GM18502 (cell line): ENCODE measurements at regions not wholly inside any gene's neighbourhood (a gene's known extent, or its start where the extent isn't known, plus 50 kb on each side); places are given as distances from the start of the nearest gene placed in this dataset.
"Not testable (repeated sequence)": the region's sequence is repeated elsewhere in the genome, so short reads cannot be mapped to it uniquely, and the experiment has no call there.

Experiments
- ATAC-seq: cut with Tn5 transposase; IDR thresholded peaks from one replicate; pipeline ENCODE4 v1.9.1; 2021; ENCODE audit warnings: mild to moderate bottlenecking; ENCODE audit not compliant: unreplicated experiment, poor library complexity

DNA sequence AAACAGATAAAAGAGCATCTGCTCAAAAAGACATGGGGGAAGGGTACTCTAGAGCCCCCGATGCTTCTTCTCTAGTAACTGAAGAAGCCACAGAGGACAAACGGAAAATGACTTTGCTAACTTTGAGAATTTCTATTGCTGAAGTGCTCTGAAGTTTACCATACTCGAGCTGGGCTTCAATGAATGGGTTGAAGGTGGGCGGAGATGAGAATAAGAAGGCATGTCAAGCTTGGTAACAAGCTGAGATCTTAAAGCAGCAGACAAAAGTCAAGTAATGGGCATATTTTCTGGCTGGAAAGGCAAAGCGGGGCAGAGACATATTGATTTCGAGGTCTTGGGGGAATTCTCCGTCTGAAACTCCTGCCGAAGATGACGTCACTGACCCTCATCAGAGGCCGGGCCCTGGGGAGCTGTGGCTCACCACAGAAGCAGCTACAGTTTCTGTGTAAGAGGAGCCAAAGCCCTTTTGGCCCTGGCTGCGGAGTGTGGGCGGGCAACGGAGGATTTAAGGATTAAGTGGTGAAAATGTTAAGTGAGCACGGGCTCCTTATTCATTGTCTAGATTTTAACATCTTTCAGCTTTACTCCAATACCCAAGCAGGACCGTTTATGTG is 115.8 kb upstream of the SLIT3 start:
- no peak for ATAC-seq

GRCh38 chr5:169415948-169416347 is 115.0 kb upstream of the SLIT3 start:
- no peak for ATAC-seq

DNA sequence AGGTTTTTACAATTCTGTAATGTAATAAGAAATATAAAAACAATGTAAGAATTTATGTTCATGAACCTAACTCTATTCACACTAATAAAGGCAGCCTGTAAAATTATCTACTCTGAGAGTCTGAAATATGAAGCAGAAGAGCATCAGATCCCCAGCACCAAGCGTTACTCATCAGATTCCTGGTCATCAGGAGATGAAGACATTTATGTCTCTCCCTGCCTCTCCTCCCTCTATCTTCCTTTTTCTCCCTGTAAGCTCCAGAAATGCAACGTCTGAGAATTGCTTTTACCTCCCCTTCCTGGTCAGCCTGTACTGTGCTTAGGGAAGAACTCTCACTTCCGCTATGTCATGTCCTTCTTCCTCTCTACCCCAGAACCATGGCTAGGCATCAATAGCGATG is 114.4 kb upstream of the SLIT3 start:
- no peak for ATAC-seq

DNA sequence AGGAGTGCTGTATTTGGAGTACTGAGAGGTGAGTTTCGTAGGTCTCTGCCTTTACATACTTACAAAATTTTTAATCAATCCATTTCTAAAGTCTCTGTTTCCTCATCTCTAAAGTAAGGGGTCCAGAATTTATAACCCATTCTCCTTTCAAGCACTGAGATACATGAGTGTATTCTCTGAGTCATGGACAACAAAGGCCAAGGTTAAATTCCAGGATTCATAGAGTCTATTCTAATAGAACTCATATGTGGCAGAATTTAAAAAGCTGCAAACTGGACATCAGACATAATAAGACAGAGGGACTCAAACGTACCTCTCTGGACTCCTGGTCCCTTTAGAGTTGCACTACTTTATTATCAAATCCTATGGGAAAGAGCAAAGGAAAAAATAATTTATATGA is 112.5 kb upstream of the SLIT3 start:
- ATAC-seq, result no peak

DNA sequence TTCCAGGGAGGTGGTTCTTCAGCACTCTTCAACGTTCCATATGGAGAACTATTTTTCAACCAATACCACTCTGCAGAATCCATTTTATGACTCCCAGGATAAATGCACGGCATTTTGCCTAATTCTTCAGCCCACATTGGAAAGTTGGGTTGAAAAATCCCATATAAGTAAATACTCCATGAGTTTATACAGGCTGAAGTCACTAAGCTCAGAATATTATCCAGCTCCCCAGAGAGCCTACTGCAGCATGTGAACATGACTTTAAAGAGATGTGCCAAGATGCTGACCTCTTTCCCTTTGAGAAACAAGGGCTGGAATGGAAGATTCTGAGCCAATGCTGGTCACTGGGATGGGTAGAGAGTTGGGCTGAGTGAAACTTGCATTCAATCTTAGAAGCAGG is 111.9 kb upstream of the SLIT3 start:
- no peak for ATAC-seq

GRCh38 chr5:169411786-169412430 is 111.0 kb upstream of the SLIT3 start:
- ATAC-seq, result no peak

DNA sequence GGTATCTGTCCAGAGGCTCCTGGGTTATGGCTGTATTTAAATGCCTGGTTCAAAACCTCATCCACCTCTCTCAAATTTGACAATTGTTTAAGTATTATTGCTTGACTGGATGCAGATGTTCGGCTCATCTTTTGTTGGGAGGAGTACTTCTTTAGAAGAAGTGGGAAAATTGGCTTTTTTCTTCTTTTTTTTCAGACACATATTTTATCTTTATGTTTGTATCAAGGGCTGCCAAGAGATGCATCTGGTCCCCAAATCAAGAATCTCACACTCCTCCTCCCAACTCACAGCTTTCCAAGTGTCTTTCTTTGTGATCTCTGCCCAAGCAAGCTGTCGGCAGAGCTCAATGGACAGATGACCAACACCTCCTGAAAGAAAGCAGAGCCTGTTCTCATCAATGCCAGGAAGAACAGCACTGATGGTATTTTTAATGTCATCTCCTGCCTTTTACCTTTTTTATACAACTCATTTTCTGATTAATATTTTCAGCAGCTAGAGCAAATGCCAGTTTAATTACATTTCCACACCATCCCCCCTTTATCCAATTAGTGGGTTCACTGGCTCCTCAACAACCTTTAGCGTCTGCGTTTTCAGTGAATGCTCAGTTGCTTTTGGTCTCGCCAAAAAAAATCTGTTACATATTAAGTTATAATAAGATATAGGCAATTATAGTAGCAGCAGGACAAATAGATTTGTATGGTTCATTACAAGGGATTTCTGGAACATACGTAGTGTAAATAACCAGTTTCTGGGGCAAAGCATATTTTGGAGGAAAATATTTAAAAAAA is 110.3 kb upstream of the SLIT3 start:
- ATAC-seq, result no peak

DNA sequence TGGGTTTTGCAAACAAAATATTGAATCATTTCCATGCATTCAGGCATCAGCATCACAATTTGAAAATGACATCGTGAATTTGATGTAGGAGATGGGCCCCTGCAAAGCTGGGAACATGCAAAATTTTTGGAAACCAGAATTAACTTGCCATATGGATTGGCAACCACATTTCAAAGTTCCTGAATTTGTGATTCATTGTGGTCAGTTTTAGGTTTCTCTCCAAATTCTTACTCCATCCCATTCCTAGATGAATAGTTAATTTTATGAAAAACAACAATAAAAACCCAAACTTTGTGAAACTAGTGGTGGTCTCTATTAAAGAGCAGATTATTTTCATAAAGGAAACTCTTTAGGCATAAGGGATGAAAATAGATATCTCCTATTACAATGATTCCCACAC is 107.8 kb upstream of the SLIT3 start:
- ATAC-seq, result no peak

- no peak for ATAC-seq
Observed at GRCh38 chr5:169408171-169408570, 107.2 kb upstream of the SLIT3 start.

DNA sequence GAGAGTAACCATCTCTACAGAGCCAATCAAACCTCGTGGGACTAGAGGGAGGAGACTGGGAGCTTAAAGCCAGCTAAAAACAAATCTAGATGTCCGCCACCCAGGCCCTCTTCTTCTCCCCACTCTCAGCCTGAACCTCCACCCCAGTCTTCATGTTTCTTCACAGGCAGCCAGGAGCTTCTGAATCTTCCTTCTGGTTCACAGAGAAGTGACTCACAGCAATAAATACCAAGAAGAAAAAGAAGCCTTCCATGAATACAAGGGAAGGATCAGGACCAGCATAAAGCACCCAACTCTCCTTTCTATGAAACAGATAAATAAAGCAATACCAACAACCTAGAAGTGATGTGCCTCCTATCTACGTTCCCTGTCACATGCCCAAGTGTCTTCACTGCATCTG is 103.3 kb upstream of the SLIT3 start:
- no peak for ATAC-seq

GRCh38 chr5:169398515-169398914 is 97.6 kb upstream of the SLIT3 start:
- ATAC-seq, result no peak

DNA sequence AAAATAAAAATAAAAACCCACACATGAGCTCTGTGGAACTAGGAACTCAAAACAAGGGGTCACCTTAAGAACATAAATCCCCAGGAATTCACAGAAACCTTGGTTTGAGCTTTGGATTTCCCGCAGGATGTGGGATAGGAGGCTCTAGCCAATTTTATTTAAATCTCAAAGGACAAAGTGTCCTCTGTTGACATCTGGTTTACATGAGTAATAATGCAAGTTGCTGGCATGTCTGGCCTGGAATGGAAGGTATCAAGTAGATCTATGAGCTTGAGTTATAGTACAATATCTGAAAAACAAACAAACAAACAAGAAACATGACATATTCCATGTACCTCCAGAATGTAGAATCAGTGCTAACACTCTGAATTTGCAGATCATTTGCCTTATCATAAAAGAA is 94.2 kb upstream of the SLIT3 start:
- no peak for ATAC-seq

DNA sequence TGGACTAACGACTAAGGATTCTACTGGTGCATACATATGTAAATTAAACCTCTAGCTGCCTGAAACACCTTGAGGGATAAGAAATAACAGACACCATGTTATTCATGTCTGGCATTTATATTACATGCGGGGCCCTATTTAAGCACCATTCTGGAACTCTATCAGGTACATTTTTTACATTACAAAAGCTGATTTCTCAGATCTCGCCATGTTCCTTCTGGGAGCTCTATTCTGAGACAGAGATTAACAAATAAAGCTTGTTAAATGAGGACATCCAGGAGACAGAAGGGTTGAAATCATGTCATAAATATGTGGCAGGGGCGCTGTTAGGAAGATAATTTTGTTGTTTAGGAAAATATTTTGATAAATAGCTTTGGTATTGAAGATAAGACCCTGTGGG is 93.4 kb upstream of the SLIT3 start:
- no peak for ATAC-seq

GRCh38 chr5:169393907-169394306 is 93.0 kb upstream of the SLIT3 start:
- no peak for ATAC-seq

DNA sequence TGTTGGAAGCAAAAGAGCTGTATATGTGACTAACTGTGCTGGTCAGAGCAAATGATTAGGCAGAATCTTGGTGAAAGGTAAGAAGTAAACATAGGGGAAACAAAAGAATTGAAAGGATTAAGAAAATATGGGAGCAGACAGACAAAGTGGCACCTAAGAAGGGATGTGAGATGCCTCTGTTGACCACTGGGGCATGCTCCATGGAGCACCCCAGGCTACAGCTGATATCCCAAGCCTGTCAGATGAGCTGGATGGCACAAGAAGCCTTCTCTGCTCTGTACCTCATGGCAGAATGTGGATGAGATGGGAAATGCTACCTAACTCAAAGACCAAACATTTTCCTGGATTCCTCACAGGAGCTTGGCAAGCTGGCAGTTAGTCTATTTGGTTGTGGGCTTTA is 89.3 kb upstream of the SLIT3 start:
- no peak for ATAC-seq

DNA sequence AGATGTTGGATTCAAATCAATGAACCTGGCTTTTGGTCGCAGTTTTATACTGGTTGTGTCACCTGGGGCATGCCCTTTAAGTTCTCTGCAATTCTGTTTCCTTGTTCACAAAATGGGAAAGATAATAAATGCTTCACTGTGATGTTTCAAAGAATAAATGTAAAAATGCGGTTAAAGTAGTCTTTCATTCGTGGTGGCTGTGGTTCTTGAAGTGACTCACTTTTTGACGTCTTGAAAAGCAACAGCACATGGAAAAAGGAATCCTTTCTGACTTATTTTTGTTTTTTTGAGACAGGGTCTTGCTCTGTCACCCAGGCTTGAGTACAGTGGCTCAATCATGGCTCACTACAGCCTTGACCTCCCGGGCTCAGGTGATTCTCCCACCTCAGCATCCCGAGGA is 88.4 kb upstream of the SLIT3 start:
- ATAC-seq, result no peak

GRCh38 chr5:169385636-169386035 is 84.7 kb upstream of the SLIT3 start:
- no peak for ATAC-seq

- ATAC-seq, result no peak
Observed at GRCh38 chr5:169384661-169385060, 83.7 kb upstream of the SLIT3 start.

DNA sequence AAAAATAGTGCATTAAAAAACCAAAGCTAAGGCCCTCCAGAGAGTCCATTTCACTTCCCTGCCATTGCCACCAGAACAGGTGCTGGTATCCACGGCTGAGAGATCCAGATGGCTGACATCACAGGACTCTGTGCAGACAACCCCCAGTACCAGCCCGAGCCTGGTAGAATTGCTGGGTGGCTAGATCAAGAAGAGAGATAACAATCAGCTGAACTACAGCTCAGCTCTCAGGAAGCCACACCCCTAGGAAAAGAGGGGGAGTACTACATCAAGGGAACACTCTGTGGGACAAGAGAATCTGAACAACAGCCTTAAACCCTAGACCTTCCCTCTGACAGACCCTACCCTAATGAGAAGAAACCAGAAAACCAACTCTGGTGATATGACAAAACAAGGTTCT is 73.8 kb upstream of the SLIT3 start:
- no peak for ATAC-seq

DNA sequence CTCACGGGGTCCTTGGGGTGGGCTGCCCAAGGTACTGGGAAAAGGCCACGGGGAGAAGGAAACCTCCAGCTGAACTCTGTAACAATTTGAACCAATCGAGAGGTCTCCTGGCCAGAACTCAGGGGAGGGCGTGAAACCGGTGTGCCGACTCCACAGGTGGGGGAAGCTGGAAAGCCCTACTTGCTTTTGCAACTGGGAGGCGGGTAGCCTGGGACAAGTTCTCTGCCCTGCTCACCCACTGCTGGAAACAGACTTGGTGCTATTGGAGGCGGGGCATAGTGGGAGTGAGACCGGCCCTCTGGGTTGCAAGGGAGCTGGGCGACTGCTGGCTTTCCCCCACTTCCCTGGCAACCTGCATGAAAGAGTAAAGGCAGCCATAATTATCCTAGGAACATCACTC is 73.2 kb upstream of the SLIT3 start:
- ATAC-seq, result no peak

GRCh38 chr5:169371801-169372200 is 70.9 kb upstream of the SLIT3 start:
- ATAC-seq, result not testable (repeated sequence)

- no peak for ATAC-seq
Observed at GRCh38 chr5:169369130-169369529, 68.2 kb upstream of the SLIT3 start.
